ENCODE measurements at regions not wholly inside any gene's neighbourhood (a gene's known extent, or its start where the extent isn't known, plus 50 kb on each side); places are given as distances from the start of the nearest gene placed in this dataset.

DNA sequence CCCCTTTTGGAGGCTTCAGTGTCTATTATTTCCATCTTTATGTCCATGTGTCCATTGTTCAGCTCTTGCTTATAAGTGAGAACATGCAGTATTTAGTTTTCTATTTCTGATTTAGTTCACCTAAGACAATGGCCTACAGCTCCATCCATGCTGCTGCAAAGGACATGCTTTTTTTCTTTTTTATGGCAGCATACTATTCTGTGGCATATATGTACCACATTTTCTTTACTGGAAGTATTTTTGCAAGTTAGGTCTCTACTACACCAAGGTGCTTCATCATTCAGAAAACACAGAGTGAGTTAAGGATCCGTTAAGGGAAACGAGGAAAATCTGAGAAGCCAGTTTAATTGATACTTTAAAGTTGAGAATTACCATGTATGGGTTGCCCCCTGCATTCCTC is 297.2 kb downstream of the CDCA7 start:
- TF ChIP-seq CTCF (IDR thresholded peaks at IDR 0.05) (no peak), POLR2AphosphoS5 (IDR thresholded peaks at IDR 0.05) (no peak)

Data from gastroesophageal sphincter (tissue), 3 donors.